NCI-H1105 treated with DMSO at 0.1 percent for 48 hours (cell line): ENCODE measurements at regions not wholly inside any gene's neighbourhood (a gene's known extent, or its start where the extent isn't known, plus 50 kb on each side); places are given as distances from the start of the nearest gene placed in this dataset.

Source experiments
- DNase-seq: peaks from one replicate; lab custom pipeline; 2025; lab: John Stamatoyannopoulos, UW

DNA sequence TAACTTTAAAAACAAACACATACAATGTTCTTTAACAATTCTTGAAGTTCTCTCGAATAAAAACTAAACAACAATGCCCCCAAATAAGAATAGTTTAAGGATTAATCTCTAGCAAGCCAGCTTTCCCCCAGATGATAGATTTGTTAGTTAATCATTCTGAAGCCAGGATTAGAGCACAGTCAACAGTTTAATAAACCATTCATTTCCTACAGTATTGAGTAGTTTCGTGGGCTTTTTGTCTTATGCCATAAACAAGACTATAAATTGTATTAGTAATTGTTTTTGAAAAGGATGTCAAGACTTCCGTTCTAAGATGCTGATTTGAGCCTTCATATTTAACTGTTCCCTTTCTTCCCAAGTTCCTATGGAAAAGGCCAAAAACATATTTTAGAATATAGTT, 136.6 kb downstream of the PIK3R1 start:
- no peak for DNase-seq

DNA sequence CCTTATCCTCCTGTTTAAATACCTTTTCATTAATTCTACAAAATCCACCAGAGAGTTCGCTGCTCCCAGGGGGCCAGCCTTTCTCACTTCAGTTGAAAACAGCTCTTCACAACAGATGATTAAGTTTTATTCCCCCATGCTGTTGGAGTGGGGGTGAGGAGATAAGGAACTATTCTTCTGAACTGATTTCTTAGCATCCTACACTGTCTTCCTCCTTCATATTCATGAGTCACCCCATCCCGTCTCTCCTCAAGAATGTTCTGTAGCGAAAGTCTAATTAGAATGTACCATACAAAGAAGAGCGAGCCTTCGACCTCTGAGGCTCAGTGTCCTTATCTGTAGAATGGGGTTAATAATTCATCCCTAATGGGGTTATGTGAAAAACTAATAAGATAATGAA, 138.0 kb downstream of the PIK3R1 start:
- DNase-seq: no peak

DNA sequence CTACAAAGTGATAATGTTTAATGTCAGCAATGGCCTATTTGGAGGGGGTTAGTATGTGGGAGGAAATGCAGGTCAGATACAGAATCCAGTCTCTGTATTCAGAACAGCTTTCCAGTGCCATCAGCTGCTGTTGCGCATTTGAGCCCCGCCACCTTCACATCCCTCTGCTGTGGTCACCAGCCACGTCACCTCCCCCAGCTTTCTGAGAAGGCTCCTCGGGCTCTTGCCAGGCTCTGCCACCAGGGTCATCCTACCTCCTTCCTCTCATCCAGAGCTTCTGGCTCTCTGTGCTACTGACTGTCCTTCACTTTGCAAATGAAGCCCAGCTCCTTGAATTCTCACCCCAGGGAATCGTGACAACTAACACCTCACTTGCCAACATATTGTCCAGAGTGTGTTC, 138.8 kb downstream of the PIK3R1 start:
- DNase-seq: no peak

- no peak for DNase-seq
Measured at GRCh38 chr5:68356216-68356615, 140.7 kb downstream of the PIK3R1 start.

GRCh38 chr5:68356623-68357022, 141.1 kb downstream of the PIK3R1 start:
- DNase-seq: no peak

DNA sequence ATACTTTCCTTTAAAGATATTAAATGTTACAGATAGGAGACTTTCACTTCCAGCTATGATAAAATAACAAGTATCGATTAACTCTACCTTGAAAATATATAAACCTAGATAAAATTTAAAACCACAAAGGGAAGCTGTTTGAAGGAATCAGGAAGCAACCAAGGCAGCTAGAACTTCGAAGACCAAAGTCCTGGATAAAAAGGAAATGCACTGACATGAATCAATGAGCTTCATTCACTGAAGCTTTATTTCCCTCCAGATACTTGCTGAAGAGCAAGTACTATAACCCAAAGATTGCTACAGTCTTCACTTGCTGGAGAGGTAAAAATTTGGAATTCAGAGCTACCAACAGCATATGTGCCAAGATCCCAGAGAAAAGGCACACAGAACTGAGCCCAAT, 144.1 kb downstream of the PIK3R1 start:
- DNase-seq: no peak

DNA sequence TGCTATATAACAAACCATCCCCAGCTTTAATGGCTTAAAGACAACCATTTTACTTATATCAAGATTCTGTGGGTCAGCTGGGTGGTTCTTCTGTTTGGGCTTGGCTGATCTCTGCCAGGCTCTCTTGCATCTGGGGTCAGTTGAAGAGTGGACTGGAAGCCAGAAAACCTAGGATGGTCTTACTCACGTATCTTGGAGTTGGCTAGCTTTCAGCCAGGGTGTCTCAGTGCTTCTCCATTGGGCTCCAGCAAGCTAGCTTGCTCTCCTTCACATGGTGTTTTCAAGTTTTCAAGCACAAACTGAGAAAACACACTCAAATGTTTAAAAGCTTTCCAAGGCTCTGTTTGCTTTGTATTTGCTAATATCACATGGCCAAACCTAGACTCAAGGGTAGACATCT, 146.8 kb downstream of the PIK3R1 start:
- no peak for DNase-seq

GRCh38 chr5:68365889-68366288, 150.3 kb downstream of the PIK3R1 start:
- no peak for DNase-seq

DNA sequence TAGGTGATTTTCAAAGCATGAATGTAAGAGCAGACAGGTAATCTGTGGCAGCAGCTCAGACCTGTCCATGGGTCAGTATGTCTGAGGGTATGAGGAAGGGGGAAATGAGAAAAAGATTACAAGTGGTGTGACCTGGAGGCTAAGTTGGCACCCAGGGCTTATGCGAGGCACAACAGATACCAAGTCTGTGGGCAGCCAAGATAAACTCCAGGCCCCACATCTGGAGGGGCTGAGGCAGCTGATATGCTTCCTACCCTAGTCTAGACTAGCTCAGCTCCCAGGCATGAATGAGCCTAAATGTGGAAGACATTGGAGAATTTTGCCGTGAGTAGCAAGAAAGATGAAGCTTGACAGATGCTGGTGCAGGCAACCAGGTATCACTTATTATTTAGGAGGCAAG, 151.7 kb downstream of the PIK3R1 start:
- DNase-seq: no peak

- no peak for DNase-seq
Measured at GRCh38 chr5:68367717-68368116, 152.2 kb downstream of the PIK3R1 start.

GRCh38 chr5:68368311-68369022, 152.9 kb downstream of the PIK3R1 start:
- no peak for DNase-seq

DNA sequence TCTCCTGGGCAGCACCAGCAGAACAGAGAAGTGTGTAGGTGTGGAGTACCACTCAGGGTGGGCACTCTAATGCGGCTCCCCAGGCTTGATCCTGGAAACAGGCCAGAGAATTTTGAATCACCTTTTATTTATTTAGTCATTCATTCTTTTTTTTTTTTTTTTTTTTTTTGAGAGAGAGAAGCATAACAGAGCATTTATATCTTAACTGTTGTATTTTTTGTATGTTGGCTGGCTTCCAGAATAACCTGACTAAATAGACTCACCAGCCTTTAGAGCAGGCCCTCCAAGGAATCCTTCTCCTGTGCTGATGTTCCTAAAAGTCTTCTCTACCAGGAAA, 153.4 kb downstream of the PIK3R1 start:
- DNase-seq: peak; percentile 69

GRCh38 chr5:68369457-68370125, 154.0 kb downstream of the PIK3R1 start:
- no peak for DNase-seq

DNA sequence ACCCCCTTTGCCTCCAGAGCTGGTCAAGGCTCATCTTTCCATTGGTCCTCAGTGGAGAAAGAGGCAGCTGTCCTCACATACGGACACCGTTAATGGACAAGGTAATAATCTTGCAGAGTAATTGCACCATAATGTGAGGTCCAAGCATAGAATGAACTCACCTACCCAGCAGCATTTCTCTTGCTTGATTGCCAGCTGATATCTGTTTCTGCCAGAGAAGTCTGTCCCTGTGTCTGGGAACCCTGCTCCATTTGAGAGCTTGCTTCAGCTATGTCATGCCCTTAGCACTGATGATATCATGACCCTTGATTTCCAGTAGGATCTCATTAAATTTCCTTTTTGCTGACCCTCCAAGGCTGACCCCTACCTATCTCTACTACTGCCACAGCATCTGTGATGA, 154.6 kb downstream of the PIK3R1 start:
- DNase-seq: no peak

GRCh38 chr5:68371607-68372006, 156.1 kb downstream of the PIK3R1 start:
- DNase-seq: no peak

DNA sequence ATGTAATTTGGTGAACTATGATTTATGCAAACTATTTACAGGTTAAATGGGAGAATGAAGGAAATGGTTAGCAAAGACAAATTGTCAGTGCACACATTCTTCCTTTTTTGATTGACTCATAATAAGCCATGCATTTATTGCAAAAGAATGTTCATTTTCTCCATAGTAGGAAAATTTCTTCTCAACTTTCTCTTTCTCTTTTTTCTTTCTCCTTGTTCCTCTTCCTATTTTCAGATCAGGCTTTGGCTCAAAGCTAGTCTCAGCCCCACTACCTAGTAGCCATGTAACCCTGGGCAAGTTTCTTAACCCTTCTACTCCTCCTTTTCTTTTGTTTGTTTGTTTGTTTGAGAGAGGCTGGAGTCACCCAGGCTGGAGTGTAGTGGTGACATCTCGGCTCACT, 156.6 kb downstream of the PIK3R1 start:
- no peak for DNase-seq

DNA sequence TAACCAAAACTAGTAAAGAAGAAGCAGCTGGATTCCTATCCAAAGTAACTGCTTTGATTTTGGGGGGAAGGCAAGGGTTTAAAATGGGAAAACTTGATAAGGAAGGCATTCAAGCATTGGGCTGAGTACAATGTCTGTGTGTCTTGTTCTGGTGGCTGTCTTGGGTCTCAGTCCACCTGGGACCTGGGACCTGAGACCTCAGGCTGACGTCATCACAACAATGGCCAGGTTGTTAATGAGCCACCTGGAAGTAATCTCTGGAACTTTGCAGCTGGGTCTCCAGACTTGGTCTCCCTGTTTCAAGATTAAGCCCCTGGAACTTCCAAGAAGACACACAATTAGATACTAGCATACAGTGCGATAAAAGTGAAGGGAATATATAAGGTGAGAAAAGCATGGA, 157.5 kb downstream of the PIK3R1 start:
- DNase-seq: no peak

- DNase-seq: no peak
Measured at GRCh38 chr5:68374796-68375518, 159.4 kb downstream of the PIK3R1 start.

- DNase-seq: no peak
Measured at GRCh38 chr5:68375540-68375939, 160.0 kb downstream of the PIK3R1 start.

DNA sequence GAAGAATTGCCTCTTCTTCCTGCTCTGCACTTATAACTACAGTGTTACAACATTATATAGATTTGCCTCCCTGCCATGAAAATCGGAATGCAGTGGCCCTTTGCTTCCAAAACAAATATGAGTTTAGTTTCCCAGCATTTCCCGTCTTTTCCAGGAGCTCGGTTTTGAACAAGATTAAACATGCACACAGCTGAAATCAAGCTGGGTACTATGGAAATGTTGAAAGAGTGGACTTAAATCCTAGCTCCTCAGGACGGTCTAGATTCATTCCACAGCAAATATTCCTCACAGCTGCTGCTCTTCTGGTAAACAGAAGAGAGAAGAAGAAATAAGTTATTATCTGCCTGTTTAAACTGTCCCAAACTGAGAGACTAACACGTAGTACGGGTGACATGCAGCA, 161.4 kb downstream of the PIK3R1 start:
- DNase-seq: no peak

DNA sequence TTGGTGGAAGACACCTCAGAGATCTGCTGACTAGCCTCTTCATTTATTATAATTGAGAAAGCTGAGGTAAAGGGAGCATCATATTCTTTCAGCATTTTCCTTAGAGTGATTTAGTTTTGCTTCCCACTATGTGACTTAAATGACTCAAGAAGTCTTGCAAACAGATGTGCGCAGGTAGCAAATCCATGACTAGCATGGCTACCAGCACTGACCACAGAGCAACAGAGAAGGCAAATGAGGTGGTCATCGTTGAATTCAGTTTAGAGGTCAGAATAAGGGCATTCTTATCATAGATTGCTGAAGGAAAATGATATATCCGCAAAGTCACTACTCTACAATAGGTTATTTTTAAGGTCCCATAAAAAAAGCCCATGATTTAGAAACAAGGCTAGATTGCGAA, 162.2 kb downstream of the PIK3R1 start:
- no peak for DNase-seq

- no peak for DNase-seq
Measured at GRCh38 chr5:68378204-68378820, 162.8 kb downstream of the PIK3R1 start.
